HG03460 (cell line): ENCODE measurements at regions not wholly inside any gene's neighbourhood (a gene's known extent, or its start where the extent isn't known, plus 50 kb on each side); places are given as distances from the start of the nearest gene placed in this dataset.
"Not testable (repeated sequence)": the region's sequence is repeated elsewhere in the genome, so short reads cannot be mapped to it uniquely, and the experiment has no call there.

Source experiments
- ATAC-seq: cut with Tn5 transposase; IDR thresholded peaks from one replicate; pipeline ENCODE4 v1.9.1; 2021; ENCODE audit not compliant: unreplicated experiment

GRCh38 chr10:109115179-109115578 is 808.1 kb downstream of the XPNPEP1 start:
- ATAC-seq: no peak

- ATAC-seq: no peak
Measured at GRCh38 chr10:109114579-109114978, 808.7 kb downstream of the XPNPEP1 start.

- ATAC-seq: no peak
Measured at GRCh38 chr10:109106604-109107003, 816.7 kb downstream of the XPNPEP1 start.

GRCh38 chr10:109105725-109106124 is 817.6 kb downstream of the XPNPEP1 start:
- no peak for ATAC-seq

- ATAC-seq: no peak
Measured at GRCh38 chr10:109104806-109105205, 818.5 kb downstream of the XPNPEP1 start.

- ATAC-seq: no peak
Measured at GRCh38 chr10:109103278-109103677, 820.0 kb downstream of the XPNPEP1 start.

- no peak for ATAC-seq
Measured at GRCh38 chr10:109089779-109090178, 833.5 kb downstream of the XPNPEP1 start.

GRCh38 chr10:109071539-109071938 is 851.8 kb downstream of the XPNPEP1 start:
- ATAC-seq: no peak

GRCh38 chr10:109070492-109070891 is 852.8 kb downstream of the XPNPEP1 start:
- no peak for ATAC-seq

GRCh38 chr10:109067031-109067430 is 856.3 kb downstream of the XPNPEP1 start:
- no peak for ATAC-seq

GRCh38 chr10:109065821-109066220 is 857.5 kb downstream of the XPNPEP1 start:
- no peak for ATAC-seq

GRCh38 chr10:109062371-109062770 is 860.9 kb downstream of the XPNPEP1 start:
- no peak for ATAC-seq

GRCh38 chr10:109055243-109055642 is 868.1 kb downstream of the XPNPEP1 start:
- ATAC-seq: no peak

GRCh38 chr10:109047856-109048255 is 875.5 kb downstream of the XPNPEP1 start:
- no peak for ATAC-seq

- ATAC-seq: not testable (repeated sequence)
Measured at GRCh38 chr10:109046427-109046826, 876.9 kb downstream of the XPNPEP1 start.

- ATAC-seq: no peak
Measured at GRCh38 chr10:109040622-109041021, 882.7 kb downstream of the XPNPEP1 start.

- ATAC-seq: no peak
Measured at GRCh38 chr10:109037978-109038377, 885.3 kb downstream of the XPNPEP1 start.

- no peak for ATAC-seq
Measured at GRCh38 chr10:109030581-109031210, 892.6 kb downstream of the XPNPEP1 start.

GRCh38 chr10:109029870-109030269 is 893.4 kb downstream of the XPNPEP1 start:
- ATAC-seq: no peak

GRCh38 chr10:109027534-109028185 is 895.7 kb downstream of the XPNPEP1 start:
- ATAC-seq: no peak

- no peak for ATAC-seq
Measured at GRCh38 chr10:109025172-109025571, 898.1 kb downstream of the XPNPEP1 start.

GRCh38 chr10:109022417-109023049 is 900.8 kb downstream of the XPNPEP1 start:
- no peak for ATAC-seq
